ENCODE measurements at regions not wholly inside any gene's neighbourhood (a gene's known extent, or its start where the extent isn't known, plus 50 kb on each side); places are given as distances from the start of the nearest gene placed in this dataset.

DNA sequence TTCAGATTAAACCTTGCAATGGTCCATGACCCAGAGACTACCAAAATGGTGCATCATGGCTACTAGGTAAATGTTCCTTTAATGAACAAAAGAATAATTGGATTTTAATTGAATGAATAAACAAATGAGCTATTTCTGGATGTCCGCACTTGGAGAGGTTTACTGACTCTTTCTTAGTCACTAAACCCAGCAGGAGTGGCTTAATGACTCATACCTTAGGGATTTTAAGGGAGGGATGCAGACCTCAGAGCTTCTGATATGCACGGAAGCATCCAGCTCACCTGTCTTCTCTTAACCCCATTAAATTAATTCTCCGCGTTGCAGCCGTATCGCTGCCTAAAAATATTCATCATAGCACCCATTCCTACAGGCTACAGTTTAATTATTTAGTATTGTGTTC lies 970.0 kb upstream of the SLC35B3 start:
- Histone ChIP-seq H3K27ac (ENCODE audit: insufficient read depth, low read depth, low read length) (no peak overlapping the region), H3K4me1 (ENCODE audit: control insufficient read depth, extremely low read depth, insufficient read depth, low read length) (no peaks in the 10 kb centered on the region), H3K9me3 (replicated peaks; ENCODE audit: control insufficient read depth, insufficient read depth, low read length) (peaks cover 2% of the 10 kb centered on the region), H3K9ac (replicated peaks; ENCODE audit: extremely low read depth, insufficient read depth, low read length) (no peak overlapping the region), H3K9me1 (replicated peaks; ENCODE audit: control insufficient read depth, extremely low read depth, insufficient read depth, low read length) (no peaks in the 10 kb centered on the region), H3K27me3 (ENCODE audit: control insufficient read depth in 2 of 2, insufficient read depth in 2 of 2, low read length in 2 of 2) (no peaks in the 10 kb centered on the region), H4K20me1 (replicated peaks; ENCODE audit: control insufficient read depth, extremely low read depth, insufficient read depth, low read length) (no peaks in the 10 kb centered on the region), H2AFZ (ENCODE audit: low read depth, low read length) (no peak overlapping the region), H3K79me2 (ENCODE audit: control insufficient read depth, insufficient read depth, low read length) (no peaks in the 10 kb centered on the region), H3K36me3 (ENCODE audit: control insufficient read depth in 2 of 2, extremely low read depth in 1 of 2, insufficient read depth in 2 of 2, low read length in 2 of 2) (no peaks in the 10 kb centered on the region), H3K4me2 (ENCODE audit: insufficient read depth, low read length) (no peak overlapping the region), H3K4me3 (replicated peaks in 1 of 3; ENCODE audit: insufficient read depth in 1 of 3, low read depth in 1 of 3, low read length in 3 of 3) (no peak overlapping the region)
- no peak for TF ChIP-seq EZH2 (IDR thresholded peaks at IDR 0.05; ENCODE audit: borderline replicate concordance, low read depth, low read length, severe bottlenecking)
- TF ChIP-seq JUN (IDR thresholded peaks at IDR 0.05; ENCODE audit: borderline replicate concordance, insufficient read depth, insufficient read length, low read depth) = peak; percentile 8
- TF ChIP-seq POLR2AphosphoS5 (IDR thresholded peaks at IDR 0.05; ENCODE audit: insufficient read depth, low read depth, low read length) = no peak
- no peak for TF ChIP-seq GATA2 (IDR thresholded peaks at IDR 0.05; ENCODE audit: insufficient read depth, insufficient read length, low read depth, low read length)
- TF ChIP-seq FOS (IDR thresholded peaks at IDR 0.05; ENCODE audit: borderline replicate concordance, insufficient read depth, low read length) = no peak
- TF ChIP-seq, protein P1, sequence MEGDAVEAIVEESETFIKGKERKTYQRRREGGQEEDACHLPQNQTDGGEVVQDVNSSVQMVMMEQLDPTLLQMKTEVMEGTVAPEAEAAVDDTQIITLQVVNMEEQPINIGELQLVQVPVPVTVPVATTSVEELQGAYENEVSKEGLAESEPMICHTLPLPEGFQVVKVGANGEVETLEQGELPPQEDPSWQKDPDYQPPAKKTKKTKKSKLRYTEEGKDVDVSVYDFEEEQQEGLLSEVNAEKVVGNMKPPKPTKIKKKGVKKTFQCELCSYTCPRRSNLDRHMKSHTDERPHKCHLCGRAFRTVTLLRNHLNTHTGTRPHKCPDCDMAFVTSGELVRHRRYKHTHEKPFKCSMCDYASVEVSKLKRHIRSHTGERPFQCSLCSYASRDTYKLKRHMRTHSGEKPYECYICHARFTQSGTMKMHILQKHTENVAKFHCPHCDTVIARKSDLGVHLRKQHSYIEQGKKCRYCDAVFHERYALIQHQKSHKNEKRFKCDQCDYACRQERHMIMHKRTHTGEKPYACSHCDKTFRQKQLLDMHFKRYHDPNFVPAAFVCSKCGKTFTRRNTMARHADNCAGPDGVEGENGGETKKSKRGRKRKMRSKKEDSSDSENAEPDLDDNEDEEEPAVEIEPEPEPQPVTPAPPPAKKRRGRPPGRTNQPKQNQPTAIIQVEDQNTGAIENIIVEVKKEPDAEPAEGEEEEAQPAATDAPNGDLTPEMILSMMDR (IDR thresholded peaks at IDR 0.05; ENCODE audit: extremely low read depth in 1 of 2, insufficient read depth in 1 of 2, low read depth in 1 of 2, low read length in 2 of 2) = no peak
- no peak for TF ChIP-seq POLR2A (IDR thresholded peaks at IDR 0.05; ENCODE audit: low read depth, low read length)
- no peak for TF ChIP-seq MYC (IDR thresholded peaks at IDR 0.05; ENCODE audit: low read depth, low read length)
- ChIA-PET POLR2A (no interaction called here), CTCF (no interaction called here)
- FAIRE-seq (no peak), DNase-seq (ENCODE audit: low read depth, low spot score) (no peak)
- dilution Hi-C loops (cut with MboI; ENCODE audit: extremely low pct_ligation_motif_present, low sequenced_read_pairs) = no loop called here
- intact Hi-C loops (cut with micrococcal nuclease) = no loop called here
- BruUV-seq (replicated peaks) = no TSS peak
